Urinary bladder (tissue), 3 donors: ENCODE measurements at regions not wholly inside any gene's neighbourhood (a gene's known extent, or its start where the extent isn't known, plus 50 kb on each side); places are given as distances from the start of the nearest gene placed in this dataset.

Source experiments
- DNase-seq: peaks from one replicate; pipeline ENCODE4 v3.0.0-alpha.2; 2015; ENCODE audit errors: extremely low spot score
- H3K27ac ChIP-seq: one replicate; pipeline ENCODE4 v1.5.1; 2013; ENCODE audit warnings: low read depth, mild to moderate bottlenecking, moderate library complexity
- H3K36me3 ChIP-seq: one replicate; pipeline ENCODE4 v1.6.1; 2013; ENCODE audit warnings: mild to moderate bottlenecking, moderate library complexity; ENCODE audit not compliant: insufficient read depth
- H3K4me1 ChIP-seq: one replicate; pipeline ENCODE4 v1.6.1; 2013; ENCODE audit warnings: mild to moderate bottlenecking, moderate library complexity; ENCODE audit not compliant: insufficient read depth
- H3K4me3 ChIP-seq: one replicate; pipeline ENCODE4 v1.5.1; 2013; ENCODE audit warnings: low read depth, low read length
- WGBS: extraction: QIAGEN DNeasy Blood & Tissue Kit; methylation state at CpG from one replicate; pipeline ENCODE4 v1.1.7; 2013; 5-methylcytosine and 5-hydroxymethylcytosine counted together
- donor health status: healthy with polysubstance abuse.
- donor health status: healthy.

DNA sequence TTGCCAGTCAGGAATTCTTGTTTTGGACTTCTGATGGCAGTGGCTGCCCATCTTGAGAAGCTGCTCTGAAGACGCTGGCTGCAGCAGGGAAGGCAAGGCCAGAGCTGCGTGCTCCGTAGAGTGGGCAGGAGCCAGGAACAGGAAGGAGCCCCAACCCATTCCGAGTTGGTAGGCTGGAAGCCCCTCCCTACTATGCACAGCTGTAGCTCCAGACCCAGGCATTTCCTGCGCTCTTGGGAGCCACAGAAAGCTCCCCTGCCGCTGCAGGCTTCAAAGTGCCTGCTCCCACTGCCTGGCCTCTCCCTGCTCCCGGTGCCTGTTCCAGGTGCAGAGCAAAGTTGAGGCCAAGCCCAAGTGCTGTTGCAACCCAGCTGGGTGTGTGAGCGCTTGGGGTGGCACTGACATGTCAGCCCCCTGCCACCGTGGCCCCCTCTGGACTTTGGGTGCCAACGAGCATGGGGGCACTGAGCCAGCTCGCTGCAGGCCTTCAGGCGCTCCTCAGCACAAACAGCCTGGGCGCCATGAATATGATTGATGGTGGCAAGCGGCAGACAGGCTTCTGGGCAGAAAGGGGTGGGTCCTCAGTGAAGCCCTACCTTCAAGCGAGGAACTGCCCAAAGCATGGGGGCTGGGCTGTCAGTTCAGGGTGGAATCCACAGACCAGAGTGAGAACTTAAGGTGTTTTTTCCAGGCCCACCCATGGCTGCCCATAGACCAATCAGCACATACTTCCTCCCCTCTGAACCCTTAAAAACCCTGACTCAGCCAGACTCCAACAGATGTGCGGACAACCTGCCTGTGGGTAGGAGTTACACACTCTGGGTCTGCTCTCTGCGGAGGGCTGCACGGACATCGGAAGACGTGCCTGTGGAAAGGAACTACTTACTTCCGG lies 677.2 kb upstream of the INTU start:
- no peak for DNase-seq
- Histone ChIP-seq H3K36me3 (no peaks in the 10 kb centered on the region), H3K4me1 (no peaks in the 10 kb centered on the region), H3K4me3 (no peak overlapping the region), H3K27ac (no peak overlapping the region)
- WGBS, result 91% methylated on average over 21 of the region's 21 CpGs

DNA sequence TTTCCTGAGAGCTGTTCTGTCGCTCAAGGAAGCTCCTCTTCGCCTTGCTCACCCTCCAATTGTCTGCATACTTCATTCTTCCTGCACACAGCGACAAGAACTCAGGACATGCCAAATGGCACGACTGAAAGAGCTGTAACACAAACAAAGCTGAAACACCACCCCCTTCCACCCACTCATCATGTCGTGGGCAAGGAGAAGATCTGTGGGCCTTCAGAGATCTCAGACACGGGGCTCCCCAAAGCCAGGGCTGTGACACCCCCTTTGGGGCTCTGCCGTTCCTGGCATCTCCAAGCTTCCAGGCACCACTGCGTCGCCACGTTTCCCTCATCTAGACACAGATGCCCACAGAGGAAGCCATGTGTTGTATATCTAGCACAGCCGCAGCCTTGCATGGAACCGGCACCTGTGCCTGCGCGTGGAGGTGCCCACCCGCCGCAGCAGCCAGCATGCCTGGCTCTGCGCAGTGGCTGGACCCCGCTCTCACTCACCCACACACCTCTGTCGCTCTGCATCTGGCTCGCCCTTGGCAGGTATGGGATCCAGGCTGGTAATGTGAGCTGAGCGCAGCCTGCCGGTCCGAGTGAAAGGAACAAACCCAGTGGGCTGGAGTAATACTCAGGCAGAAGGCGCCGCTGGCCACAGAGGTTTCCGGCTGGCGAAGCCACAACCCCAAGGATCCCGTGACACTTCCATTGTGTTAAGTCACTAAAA lies 676.4 kb upstream of the INTU start:
- Histone ChIP-seq H3K4me3 (no peak overlapping the region), H3K4me1 (no peaks in the 10 kb centered on the region), H3K36me3 (no peaks in the 10 kb centered on the region), H3K27ac (no peak overlapping the region)
- no peak for DNase-seq
- WGBS, result 94% methylated on average over 28 of the region's 28 CpGs

DNA sequence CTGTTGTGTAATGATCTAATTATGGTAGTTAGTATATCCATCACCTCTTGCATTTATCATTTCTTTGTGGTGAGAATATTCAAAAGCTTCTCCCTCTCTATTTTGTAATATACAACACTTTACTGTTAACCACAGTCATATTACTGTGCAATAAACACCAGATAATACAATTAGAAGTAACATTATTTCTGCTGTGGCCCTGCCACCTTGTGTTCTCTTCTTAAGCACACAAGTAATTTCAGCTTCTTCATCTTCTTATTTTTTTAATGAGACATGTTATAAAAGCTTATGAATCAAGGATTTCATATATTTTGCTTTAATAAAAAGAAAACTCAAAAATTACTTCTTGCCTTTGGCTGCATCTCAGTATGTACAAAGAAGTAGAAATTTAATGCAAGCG lies 675.2 kb upstream of the INTU start:
- Histone ChIP-seq H3K4me3 (no peak overlapping the region), H3K27ac (no peak overlapping the region), H3K36me3 (no peaks in the 10 kb centered on the region), H3K4me1 (no peaks in the 10 kb centered on the region)
- WGBS, result 46% methylated on average over 1 of the region's 1 CpG
- DNase-seq, result no peak

DNA sequence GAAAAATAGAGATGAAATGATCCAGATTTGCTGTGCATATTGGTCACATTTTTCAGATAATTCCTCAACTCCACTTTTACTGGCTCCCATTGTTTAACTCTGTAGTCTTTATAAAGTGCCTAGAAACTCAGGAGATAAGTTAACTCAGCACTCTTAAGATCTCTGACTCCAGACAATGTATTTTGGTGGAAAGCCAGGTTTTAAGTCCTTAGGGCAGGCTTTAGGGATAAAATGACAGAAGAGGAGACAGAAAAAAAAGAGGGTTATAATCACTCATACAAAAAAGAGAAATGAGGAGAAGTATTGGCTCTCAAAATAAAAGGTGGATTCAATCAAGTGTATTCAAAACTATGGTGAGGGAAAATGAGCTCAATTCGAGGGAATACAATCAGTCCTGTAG lies 674.8 kb upstream of the INTU start:
- no peak overlapping the region for H3K4me3 ChIP-seq

DNA sequence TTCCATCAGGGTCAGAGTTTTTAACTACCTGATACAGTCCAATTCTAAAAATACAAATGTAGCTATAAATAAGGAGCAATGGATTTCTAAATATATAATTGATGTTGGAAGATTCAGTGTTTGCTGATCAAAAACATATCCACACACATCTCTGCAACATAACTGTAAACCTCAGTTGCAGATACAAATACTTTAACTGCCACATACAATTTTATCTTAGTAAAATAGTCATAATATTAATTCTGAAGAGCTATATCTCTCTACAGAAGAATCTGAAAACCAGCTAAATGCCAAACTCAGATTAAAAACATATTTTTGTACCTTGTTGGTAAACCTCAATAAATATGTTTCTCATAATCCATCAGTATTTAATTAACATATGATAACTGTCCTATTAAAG lies 674.3 kb upstream of the INTU start:
- DNase-seq, result no peak
- no peak overlapping the region for H3K4me3 ChIP-seq
- H3K4me1 ChIP-seq, result no peaks in the 10 kb centered on the region
- H3K27ac ChIP-seq, result no peak overlapping the region
- no peaks in the 10 kb centered on the region for H3K36me3 ChIP-seq

More for the DNA sequence above, 674.8 kb upstream of the INTU start:
- no peak overlapping the region for H3K27ac ChIP-seq
- 63% methylated on average over 1 of the region's 1 CpG for WGBS
- no peaks in the 10 kb centered on the region for H3K4me1 ChIP-seq
- no peaks in the 10 kb centered on the region for H3K36me3 ChIP-seq
- DNase-seq, result no peak

DNA sequence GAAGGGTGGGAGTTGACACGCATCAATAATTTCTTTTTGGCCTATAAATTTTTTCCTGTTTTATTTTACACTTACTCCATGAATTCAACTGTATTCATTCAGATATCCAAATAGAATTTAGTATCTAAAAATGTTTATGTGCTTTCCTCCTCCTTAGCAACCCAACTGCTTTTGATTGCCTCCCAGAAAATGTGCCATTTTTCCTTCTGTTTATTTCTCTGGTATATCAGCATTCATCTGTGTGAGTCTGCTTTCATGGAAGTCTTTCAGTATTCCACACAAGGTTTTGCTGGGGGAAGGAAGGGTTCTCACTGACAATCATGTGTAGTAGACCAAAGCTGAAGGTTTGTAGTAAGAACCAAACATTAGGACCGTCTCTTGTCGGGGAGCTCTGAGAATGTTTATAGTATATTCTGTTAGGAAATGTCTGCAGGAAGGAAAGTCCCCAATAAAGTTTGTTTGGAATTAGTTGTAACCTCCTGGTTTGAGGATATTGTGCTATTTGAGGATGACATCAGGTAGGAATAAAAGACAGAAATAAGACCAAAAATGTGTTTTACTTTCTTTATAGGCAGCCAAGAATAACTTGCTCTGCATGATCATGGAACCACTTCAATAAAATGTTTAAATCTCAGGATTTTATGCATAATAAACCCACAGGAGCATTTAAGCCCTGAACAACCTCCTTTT lies 673.6 kb upstream of the INTU start:
- no peaks in the 10 kb centered on the region for H3K36me3 ChIP-seq
- H3K27ac ChIP-seq, result no peak overlapping the region
- H3K4me1 ChIP-seq, result no peaks in the 10 kb centered on the region
- WGBS, result 50% methylated on average over 3 of the region's 3 CpGs
- H3K4me3 ChIP-seq, result no peak overlapping the region
- no peak for DNase-seq

DNA sequence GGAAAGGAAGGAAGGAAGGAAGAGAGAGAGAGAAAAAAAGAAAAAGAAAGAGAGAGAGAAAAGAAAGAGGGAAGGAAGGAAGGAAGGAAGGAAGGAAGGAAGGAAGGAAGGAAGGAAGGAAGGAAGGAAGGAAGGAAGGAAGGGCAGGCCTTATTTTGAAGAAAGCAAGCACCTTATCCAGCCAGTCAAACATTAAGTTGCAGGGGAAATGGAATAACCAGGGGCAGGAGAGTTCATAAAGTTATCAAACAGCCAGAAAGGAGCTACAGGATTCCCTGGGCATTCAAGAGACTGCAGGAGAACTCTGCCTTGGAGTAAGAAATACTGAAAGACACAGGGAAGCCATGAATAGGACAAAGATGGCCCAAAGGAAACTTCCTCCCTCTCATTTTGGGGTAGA lies 672.0 kb upstream of the INTU start:
- no peaks in the 10 kb centered on the region for H3K4me1 ChIP-seq
- no peak overlapping the region for H3K4me3 ChIP-seq
- DNase-seq, result no peak
- H3K36me3 ChIP-seq, result no peaks in the 10 kb centered on the region
- H3K27ac ChIP-seq, result no peak overlapping the region

DNA sequence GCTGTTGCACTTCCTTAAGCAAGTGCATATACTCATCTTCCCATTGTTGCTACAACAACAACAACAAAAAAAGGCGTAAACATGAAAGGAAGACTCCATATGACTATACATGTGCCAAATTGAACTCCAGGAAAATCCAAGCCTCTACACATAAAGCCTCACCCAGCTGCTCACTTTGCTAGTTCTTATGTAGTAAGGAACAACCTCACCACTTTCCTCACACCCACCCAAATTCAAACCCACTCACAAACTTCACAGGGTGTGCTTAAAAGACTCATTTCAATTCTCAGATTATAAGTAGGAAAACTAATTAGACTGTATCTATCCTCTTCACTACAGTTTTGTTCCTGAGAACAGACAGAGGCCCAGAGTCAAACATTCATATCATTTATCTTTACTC lies 671.1 kb upstream of the INTU start:
- H3K4me3 ChIP-seq, result no peak overlapping the region
- no peaks in the 10 kb centered on the region for H3K36me3 ChIP-seq
- WGBS, result 83% methylated on average over 1 of the region's 1 CpG
- no peak for DNase-seq
- no peak overlapping the region for H3K27ac ChIP-seq
- H3K4me1 ChIP-seq, result no peaks in the 10 kb centered on the region

DNA sequence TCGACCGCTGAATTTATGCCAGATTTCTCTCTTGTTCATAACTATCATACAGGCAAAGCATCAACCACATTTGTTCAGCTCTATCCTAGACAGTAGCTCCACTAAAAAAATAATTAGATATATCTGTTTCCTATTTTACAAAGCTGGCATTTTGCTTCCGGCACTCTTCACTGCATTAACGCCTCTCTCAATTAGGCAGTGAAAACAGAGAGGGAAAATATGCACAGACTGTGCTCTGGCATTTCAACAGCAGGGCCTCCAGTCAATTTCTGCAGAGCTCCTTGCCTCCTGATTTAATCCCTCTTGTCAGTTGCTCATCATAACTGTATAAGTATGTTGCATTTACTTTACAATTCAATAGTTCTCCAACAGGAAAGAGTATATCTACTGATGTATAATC lies 666.9 kb upstream of the INTU start:
- Histone ChIP-seq H3K36me3 (no peaks in the 10 kb centered on the region), H3K27ac (no peak overlapping the region), H3K4me3 (no peak overlapping the region), H3K4me1 (no peaks in the 10 kb centered on the region)
- 84% methylated on average over 4 of the region's 4 CpGs for WGBS
- DNase-seq, result no peak

DNA sequence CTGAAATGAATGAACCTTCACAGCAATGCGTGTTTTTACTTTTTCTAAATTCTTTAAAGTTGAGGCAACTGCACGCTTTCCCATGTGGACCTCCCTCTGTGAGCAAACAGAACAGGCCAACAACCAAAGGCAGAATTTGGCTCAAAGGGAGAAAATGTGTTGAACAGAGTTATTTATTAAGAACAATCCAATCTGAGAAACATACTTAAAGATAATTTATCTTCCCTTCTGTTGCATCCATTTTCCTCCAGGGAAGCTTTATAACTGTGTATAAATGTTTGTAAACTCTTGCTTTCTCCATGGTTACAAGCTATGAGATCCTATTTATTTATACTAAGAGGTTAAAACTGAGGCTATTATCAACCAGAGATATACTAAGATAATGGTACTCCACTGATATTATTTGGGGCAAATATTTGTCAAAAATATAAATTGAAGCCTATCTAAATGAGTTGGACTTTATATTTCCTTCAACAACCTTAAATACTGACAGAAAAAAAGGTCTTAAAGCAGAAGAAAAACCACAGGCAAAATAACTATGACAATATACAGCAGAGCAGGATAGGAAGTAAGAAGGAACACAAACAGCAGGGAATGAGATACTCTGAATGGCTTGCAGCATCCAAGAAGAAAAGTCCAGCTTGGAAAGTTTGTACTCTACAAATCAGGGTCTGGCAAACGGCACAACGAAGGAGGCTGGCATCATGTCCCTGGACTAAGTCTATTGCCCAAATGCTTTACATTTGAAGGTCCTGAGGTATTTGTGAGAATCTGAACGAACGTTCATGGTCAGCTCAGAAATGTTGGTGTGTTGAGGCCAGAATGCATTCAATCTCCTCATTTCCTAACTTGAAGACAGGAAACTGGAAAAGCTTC lies 663.2 kb upstream of the INTU start:
- Histone ChIP-seq H3K4me1 (no peaks in the 10 kb centered on the region), H3K4me3 (no peak overlapping the region), H3K36me3 (no peaks in the 10 kb centered on the region), H3K27ac (no peak overlapping the region)
- 27% methylated on average over 6 of the region's 6 CpGs for WGBS
- no peak for DNase-seq

DNA sequence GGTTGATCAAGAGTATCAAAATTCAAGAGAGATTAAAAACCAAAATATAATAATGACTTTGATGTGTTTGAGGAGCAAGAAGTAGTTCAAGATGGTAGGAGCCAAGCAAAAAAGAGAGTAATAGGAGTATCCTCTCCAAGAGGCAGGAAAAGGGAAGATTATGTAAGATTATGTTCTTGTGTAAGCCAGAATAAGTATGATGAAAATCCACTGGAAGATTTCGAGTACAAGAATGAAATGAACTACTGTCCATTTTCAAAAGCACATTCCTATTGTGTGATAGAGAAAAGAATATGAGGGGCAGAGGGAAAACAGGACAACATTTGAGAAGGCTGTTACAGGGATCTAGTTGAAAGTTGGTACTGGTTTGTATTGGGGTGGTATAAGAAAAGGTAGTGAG lies 659.6 kb upstream of the INTU start:
- DNase-seq, result no peak
- WGBS, result 80% methylated on average over 1 of the region's 1 CpG
- Histone ChIP-seq H3K4me1 (no peaks in the 10 kb centered on the region), H3K36me3 (no peaks in the 10 kb centered on the region), H3K27ac (no peak overlapping the region), H3K4me3 (no peak overlapping the region)

DNA sequence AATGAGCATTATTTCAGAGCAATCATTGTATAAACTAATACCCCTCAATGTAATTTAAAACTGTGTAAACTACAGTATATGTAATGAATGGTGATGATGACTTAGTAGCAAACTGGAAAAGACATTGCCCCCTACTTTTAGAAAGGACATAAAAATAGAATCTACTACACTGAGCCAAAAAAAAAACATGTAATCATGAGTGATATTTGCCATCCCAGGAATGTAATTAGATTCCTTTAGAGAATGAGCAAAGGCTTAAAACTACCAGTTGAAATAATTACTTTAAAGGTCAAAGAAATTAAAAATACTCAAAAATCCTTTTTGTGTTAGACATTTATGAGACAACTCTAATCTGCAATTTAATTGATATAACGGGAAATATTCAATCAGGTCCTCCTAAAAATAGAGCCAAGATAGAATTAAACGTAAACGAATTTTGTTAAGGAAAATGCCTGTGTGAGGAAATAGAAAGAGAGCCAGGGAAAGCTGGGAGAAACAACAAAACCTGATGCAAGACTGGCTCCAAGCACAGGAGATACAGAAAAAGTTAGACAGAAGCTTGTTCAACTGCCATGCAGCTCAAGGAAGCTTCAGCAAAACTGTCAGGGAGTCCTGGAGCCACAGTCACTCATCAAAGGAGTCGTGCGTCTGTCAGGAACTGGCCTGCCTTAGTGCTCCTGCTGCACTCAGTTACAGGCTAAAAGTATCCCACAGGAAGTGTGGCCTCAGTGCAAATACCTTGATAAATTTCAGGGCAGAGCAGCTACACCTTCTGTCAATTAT lies 655.7 kb upstream of the INTU start:
- Histone ChIP-seq H3K27ac (no peak overlapping the region), H3K4me3 (no peak overlapping the region), H3K36me3 (peaks cover 2% of the 10 kb centered on the region), H3K4me1 (no peaks in the 10 kb centered on the region)
- 21% methylated on average over 5 of the region's 5 CpGs for WGBS
- DNase-seq, result no peak

DNA sequence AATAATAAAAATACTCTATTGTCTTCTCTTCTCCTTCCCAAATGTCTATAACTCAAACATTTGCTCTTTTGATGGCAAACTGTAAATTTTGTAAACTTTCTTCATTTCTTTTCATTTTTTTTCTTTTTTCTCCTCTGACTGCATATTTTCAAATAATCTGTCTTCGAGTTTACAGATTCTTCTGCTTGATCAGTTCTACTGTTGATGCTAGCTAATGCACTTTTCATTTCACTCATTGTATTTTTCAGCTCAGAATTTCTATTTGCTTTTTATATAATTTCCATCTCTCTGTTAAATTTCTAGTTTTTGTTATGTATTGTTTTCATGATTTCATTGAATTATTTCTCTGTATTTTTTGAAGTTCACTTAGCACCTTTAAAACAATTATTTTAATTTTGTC lies 646.8 kb upstream of the INTU start:
- no peak for DNase-seq
- Histone ChIP-seq H3K4me1 (no peaks in the 10 kb centered on the region), H3K27ac (no peak overlapping the region), H3K4me3 (no peak overlapping the region), H3K36me3 (no peaks in the 10 kb centered on the region)
- 97% methylated on average over 1 of the region's 1 CpG for WGBS
